ENCODE measurements at regions not wholly inside any gene's neighbourhood (a gene's known extent, or its start where the extent isn't known, plus 50 kb on each side); places are given as distances from the start of the nearest gene placed in this dataset.
"Not testable (repeated sequence)": the region's sequence is repeated elsewhere in the genome, so short reads cannot be mapped to it uniquely, and the experiment has no call there.

- Histone ChIP-seq H3K9ac (ENCODE audit: low read length) (no peak overlapping the region), H3K79me2 (ENCODE audit: insufficient read depth, low read length) (no peaks in the 10 kb centered on the region), H4K20me1 (ENCODE audit: insufficient read depth, low read length) (no peaks in the 10 kb centered on the region), H3K27ac (ENCODE audit: low read depth, low read length, poor library complexity, severe bottlenecking) (no peak overlapping the region), H3F3A (ENCODE audit: insufficient read depth, low read length) (no peaks in the 10 kb centered on the region), H3K27me3 (ENCODE audit: insufficient read depth, low read length) (no peaks in the 10 kb centered on the region), H3K9me3 (ENCODE audit: low read length) (peaks cover 3% of the 10 kb centered on the region; the same call in 1 of the 2 replicates), H3K4me3 (ENCODE audit: low read depth, low read length, poor library complexity, severe bottlenecking) (no peak overlapping the region), H3K4me1 (ENCODE audit: insufficient read depth, low read length, severe bottlenecking) (no peaks in the 10 kb centered on the region), H3K4me2 (ENCODE audit: low read length) (no peak overlapping the region), H3K9me2 (ENCODE audit: low read depth, low read length) (no peaks in the 10 kb centered on the region), H2AFZ (ENCODE audit: low read length) (no peak overlapping the region), H3K36me3 (ENCODE audit: insufficient read depth, low read length) (no peaks in the 10 kb centered on the region)
- TF ChIP-seq EZH2 (IDR thresholded peaks at IDR 0.05; ENCODE audit: borderline replicate concordance, low read length): no peak
- TF ChIP-seq CTCF (IDR thresholded peaks at IDR 0.05; ENCODE audit: low read length): no peak
Measured at GRCh38 chr2:204160989-204161388, 224.4 kb downstream of the ICOS start.

DNA sequence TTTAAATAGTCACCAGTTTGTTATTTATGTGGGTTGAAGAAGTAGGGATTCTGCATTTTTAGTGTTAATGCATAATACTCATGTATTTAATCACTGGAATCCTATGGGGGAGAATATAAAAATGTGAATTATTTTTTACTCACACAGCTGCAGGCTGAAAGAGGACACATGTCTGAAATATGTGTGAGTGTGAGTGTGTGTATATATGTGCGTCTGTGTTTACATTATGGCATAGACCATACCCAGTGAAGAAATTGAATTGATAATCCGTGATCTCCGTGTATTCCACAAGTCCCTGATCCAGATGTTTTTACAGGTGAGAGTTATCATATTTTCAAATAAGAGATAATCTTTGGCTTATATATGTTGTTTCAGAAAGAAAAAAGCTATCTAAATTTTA, 225.3 kb downstream of the ICOS start:
- TF ChIP-seq CTCF (IDR thresholded peaks at IDR 0.05; ENCODE audit: low read length) (no peak), EZH2 (IDR thresholded peaks at IDR 0.05; ENCODE audit: borderline replicate concordance, low read length) (no peak)
- Histone ChIP-seq H3K9me3 (ENCODE audit: low read length) (peaks cover 3% of the 10 kb centered on the region; the same call in 1 of the 2 replicates), H3K36me3 (ENCODE audit: insufficient read depth, low read length) (no peaks in the 10 kb centered on the region), H3K27ac (ENCODE audit: low read depth, low read length, poor library complexity, severe bottlenecking) (no peak overlapping the region), H3K27me3 (ENCODE audit: insufficient read depth, low read length) (no peaks in the 10 kb centered on the region), H3K4me1 (ENCODE audit: insufficient read depth, low read length, severe bottlenecking) (no peaks in the 10 kb centered on the region), H4K20me1 (ENCODE audit: insufficient read depth, low read length) (no peaks in the 10 kb centered on the region), H3K9me2 (ENCODE audit: low read depth, low read length) (no peaks in the 10 kb centered on the region), H3F3A (ENCODE audit: insufficient read depth, low read length) (no peaks in the 10 kb centered on the region), H3K79me2 (ENCODE audit: insufficient read depth, low read length) (no peaks in the 10 kb centered on the region), H2AFZ (ENCODE audit: low read length) (no peak overlapping the region), H3K4me2 (ENCODE audit: low read length) (no peak overlapping the region), H3K9ac (ENCODE audit: low read length) (no peak overlapping the region), H3K4me3 (ENCODE audit: low read depth, low read length, poor library complexity, severe bottlenecking) (no peak overlapping the region)

DNA sequence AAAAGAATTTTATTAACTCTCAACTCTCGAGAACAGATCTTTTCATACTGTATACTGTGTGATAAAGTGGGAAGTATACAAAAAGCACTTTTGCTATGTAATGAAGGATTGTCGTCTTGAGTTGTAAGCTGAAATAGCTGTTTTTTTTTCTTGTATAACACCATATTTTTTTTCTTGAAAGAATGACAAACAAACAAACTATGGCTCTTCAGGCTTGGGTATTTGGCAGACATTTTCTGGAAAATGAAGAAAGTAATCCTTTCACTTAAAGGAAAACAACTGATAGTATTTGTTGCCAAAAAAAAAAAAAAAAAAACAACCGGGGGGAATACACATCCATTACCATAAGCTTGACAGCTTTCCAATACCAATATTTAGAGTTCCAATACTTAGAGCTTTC, 230.4 kb downstream of the ICOS start:
- Histone ChIP-seq H3K27me3 (ENCODE audit: insufficient read depth, low read length) (no peaks in the 10 kb centered on the region), H3K9me2 (ENCODE audit: low read depth, low read length) (no peaks in the 10 kb centered on the region), H3K4me2 (ENCODE audit: low read length) (no peak overlapping the region), H3K4me3 (ENCODE audit: low read depth, low read length, poor library complexity, severe bottlenecking) (no peak overlapping the region), H3K36me3 (ENCODE audit: insufficient read depth, low read length) (no peaks in the 10 kb centered on the region), H2AFZ (ENCODE audit: low read length) (no peak overlapping the region), H3K27ac (ENCODE audit: low read depth, low read length, poor library complexity, severe bottlenecking) (no peak overlapping the region), H4K20me1 (ENCODE audit: insufficient read depth, low read length) (no peaks in the 10 kb centered on the region), H3K9ac (ENCODE audit: low read length) (no peak overlapping the region), H3K9me3 (ENCODE audit: low read length) (no peaks in the 10 kb centered on the region), H3F3A (ENCODE audit: insufficient read depth, low read length) (no peaks in the 10 kb centered on the region), H3K79me2 (ENCODE audit: insufficient read depth, low read length) (no peaks in the 10 kb centered on the region), H3K4me1 (ENCODE audit: insufficient read depth, low read length, severe bottlenecking) (no peaks in the 10 kb centered on the region)
- TF ChIP-seq CTCF (IDR thresholded peaks at IDR 0.05; ENCODE audit: low read length) (no peak), EZH2 (IDR thresholded peaks at IDR 0.05; ENCODE audit: borderline replicate concordance, low read length) (no peak)

GRCh38 chr2:204167670-204168069, 231.1 kb downstream of the ICOS start:
- H4K20me1 ChIP-seq (ENCODE audit: insufficient read depth, low read length); H3K9ac ChIP-seq (ENCODE audit: low read length); H3K36me3 ChIP-seq (ENCODE audit: insufficient read depth, low read length); H2AFZ ChIP-seq (ENCODE audit: low read length); H3K27me3 ChIP-seq (ENCODE audit: insufficient read depth, low read length); H3K9me2 ChIP-seq (ENCODE audit: low read depth, low read length); H3K4me3 ChIP-seq (ENCODE audit: low read depth, low read length, poor library complexity, severe bottlenecking); H3K9me3 ChIP-seq (ENCODE audit: low read length); H3F3A ChIP-seq (ENCODE audit: insufficient read depth, low read length); H3K4me1 ChIP-seq (ENCODE audit: insufficient read depth, low read length, severe bottlenecking); H3K79me2 ChIP-seq (ENCODE audit: insufficient read depth, low read length); H3K27ac ChIP-seq (ENCODE audit: low read depth, low read length, poor library complexity, severe bottlenecking); H3K4me2 ChIP-seq (ENCODE audit: low read length): not testable (repeated sequence)
